ENCODE measurements at regions not wholly inside any gene's neighbourhood (a gene's known extent, or its start where the extent isn't known, plus 50 kb on each side); places are given as distances from the start of the nearest gene placed in this dataset.

GRCh38 chr2:173740639-173741038, 224.5 kb downstream of the SP3 start:
- no TSS peak for BruUV-seq (replicated peaks)
- Histone ChIP-seq H3K27ac (ENCODE audit: extremely low read length, insufficient read depth, low read length) (no peak overlapping the region), H3K9me3 (ENCODE audit: low read length) (no peaks in the 10 kb centered on the region), H3K9ac (ENCODE audit: insufficient read depth, low read depth, low read length) (no peak overlapping the region), H3K4me3 (replicated peaks in 1 of 3; ENCODE audit: insufficient read depth in 1 of 3, low read depth in 2 of 3, low read length in 3 of 3) (no peak overlapping the region), H3K27me3 (ENCODE audit: control insufficient read depth in 1 of 2, insufficient read depth in 2 of 2, low read length in 2 of 2) (peaks cover 0 to 17% of the 10 kb centered on the region in 2 experiments; a peak in 1 of 5 replicates), H3K79me2 (ENCODE audit: insufficient read depth, low read length) (no peaks in the 10 kb centered on the region), H3K4me1 (ENCODE audit: insufficient read depth, low read length) (no peaks in the 10 kb centered on the region), H2AFZ (ENCODE audit: low read length) (no peak overlapping the region), H4K20me1 (ENCODE audit: insufficient read depth, low read length) (no peaks in the 10 kb centered on the region), H3K36me3 (replicated peaks in 1 of 2; ENCODE audit: control insufficient read depth in 1 of 2, insufficient read depth in 2 of 2, low read length in 2 of 2) (no peaks in the 10 kb centered on the region), H3K4me2 (ENCODE audit: low read depth, low read length) (no peak overlapping the region)
- TF ChIP-seq LCORL (IDR thresholded peaks at IDR 0.05) (peak; percentile 66; the same call in 1 of the 2 replicates), LCORL (CRISPR knock-in tag; IDR thresholded peaks at IDR 0.05) (no peak), ZNF367 (CRISPR knock-in tag; IDR thresholded peaks at IDR 0.05; ENCODE audit: borderline replicate concordance) (no peak)
- FAIRE-seq (no peak), DNase-seq (ENCODE audit: low spot score) (no peak), ATAC-seq (no peak)
- POLR2A ChIA-PET, result no interaction called here
- in situ Hi-C loops (cut with HindIII; ENCODE audit: extremely low pct_ligation_motif_present, low pct_unique_long_range_greater_than_20kb) (loop anchor here (10.0 kb wide), 1 partner anchor 336 kb away; no protein-coding TSS in a partner anchor), intact Hi-C loops (cut with micrococcal nuclease; ENCODE audit: unreplicated experiment) (no loop called here)
- 22% methylated on average over 5 of the region's 5 CpGs for WGBS (ENCODE audit: low lambda C conversion rate)
- CTCF ChIA-PET (ENCODE audit: low intra/inter-chr PET ratio, low total read pairs), result no interaction called here

GRCh38 chr2:173741759-173742158, 223.4 kb downstream of the SP3 start:
- Histone ChIP-seq H3K9me3 (ENCODE audit: low read length) (no peaks in the 10 kb centered on the region), H3K36me3 (replicated peaks in 1 of 2; ENCODE audit: control insufficient read depth in 1 of 2, insufficient read depth in 2 of 2, low read length in 2 of 2) (no peaks in the 10 kb centered on the region), H3K27me3 (ENCODE audit: control insufficient read depth in 1 of 2, insufficient read depth in 2 of 2, low read length in 2 of 2) (peaks cover 0 to 21% of the 10 kb centered on the region in 2 experiments; a peak in 2 of 5 replicates), H3K27ac (ENCODE audit: extremely low read length, insufficient read depth, low read length) (no peak overlapping the region), H3K4me1 (ENCODE audit: insufficient read depth, low read length) (no peaks in the 10 kb centered on the region), H3K4me3 (replicated peaks in 1 of 3; ENCODE audit: insufficient read depth in 1 of 3, low read depth in 2 of 3, low read length in 3 of 3) (no peak overlapping the region), H3K4me2 (ENCODE audit: low read depth, low read length) (no peak overlapping the region), H4K20me1 (ENCODE audit: insufficient read depth, low read length) (no peaks in the 10 kb centered on the region), H3K79me2 (ENCODE audit: insufficient read depth, low read length) (no peaks in the 10 kb centered on the region), H3K9ac (ENCODE audit: insufficient read depth, low read depth, low read length) (no peak overlapping the region), H2AFZ (ENCODE audit: low read length) (no peak overlapping the region)
- ChIA-PET POLR2A (no interaction called here), CTCF (ENCODE audit: low intra/inter-chr PET ratio, low total read pairs) (no interaction called here)
- DNase-seq (ENCODE audit: low spot score) (no peak), FAIRE-seq (no peak), ATAC-seq (no peak)
- BruUV-seq (replicated peaks), result no TSS peak
- intact Hi-C loops (cut with micrococcal nuclease; ENCODE audit: unreplicated experiment), result no loop called here
- 48% methylated on average over 2 of the region's 2 CpGs for WGBS (ENCODE audit: low lambda C conversion rate)
- in situ Hi-C loops (cut with HindIII; ENCODE audit: extremely low pct_ligation_motif_present, low pct_unique_long_range_greater_than_20kb), result loop anchor here (10.0 kb wide), 1 partner anchor 337 kb away; no protein-coding TSS in a partner anchor
- TF ChIP-seq GZF1 (CRISPR knock-in tag; IDR thresholded peaks at IDR 0.05) (no peak), AKNA (CRISPR knock-in tag; IDR thresholded peaks at IDR 0.05; ENCODE audit: borderline replicate concordance) (no peak), ZXDC (CRISPR knock-in tag; IDR thresholded peaks at IDR 0.05) (no peak), ZNF562 (CRISPR knock-in tag; IDR thresholded peaks at IDR 0.05; ENCODE audit: borderline replicate concordance) (no peak), ZNF747 (CRISPR knock-in tag; IDR thresholded peaks at IDR 0.05; ENCODE audit: borderline replicate concordance) (no peak), ZSCAN31 (CRISPR knock-in tag; IDR thresholded peaks at IDR 0.05; ENCODE audit: low read depth) (no peak), MAFF (IDR thresholded peaks at IDR 0.05; ENCODE audit: low read depth, low read length) (no peak), E2F1 (CRISPR knock-in tag; IDR thresholded peaks at IDR 0.05) (no peak)

Measured in HepG2 (cell line).